IMR-90 (cell line): ENCODE measurements at regions not wholly inside any gene's neighbourhood (a gene's known extent, or its start where the extent isn't known, plus 50 kb on each side); places are given as distances from the start of the nearest gene placed in this dataset.
A peak's percentile ranks its signal among the peaks of the same experiment; 100 is the strongest.

Experiments
- ATAC-seq: fragments of 200-7000 bp; cut with Tn5 transposase; 2 replicates; pipeline ENCODE4 v1.9.1; 2020; ENCODE audit warnings: low read depth, mild to moderate bottlenecking, moderate library complexity
- BruUV-seq: library from RNA; stranded (reverse); fragments of 400-500 nt; replicated peaks from 2 replicates; lab custom pipeline; 2021; lab: Mats Ljungman, UMichigan
- CTCF ChIA-PET: fragments of 300-600 bp; formaldehyde crosslinking; extraction: SDS; loops from one replicate; lab custom pipeline; 2021; ENCODE audit warnings: antibody characterized with exemption; lab: Yijun Ruan, JAX
- POLR2A ChIA-PET: fragments of 300-600 bp; sonication (Branson Sonifier 250); formaldehyde crosslinking; loops from one replicate; lab custom pipeline; 2022; ENCODE audit warnings: antibody characterized with exemption; ENCODE audit not compliant: unreplicated experiment; lab: Charles Lee
- DNase-seq: peaks from one replicate; pipeline ENCODE4 v3.0.0; 2013
- H2AFZ ChIP-seq: replicated peaks from 2 replicates; pipeline ENCODE3; 2013; ENCODE audit warnings: low read length, mild to moderate bottlenecking; ENCODE audit not compliant: poor library complexity
- H2AK5ac ChIP-seq: 2 replicates; pipeline ENCODE4 v1.6.1; 2013; ENCODE audit warnings: low read depth, low read length, inconsistent platforms
- H2AK9ac ChIP-seq: replicated peaks from 2 replicates; pipeline ENCODE3; 2013; ENCODE audit warnings: mild to moderate bottlenecking, low read depth, low read length, moderate library complexity; ENCODE audit not compliant: poor library complexity
- H2BK120ac ChIP-seq: 2 replicates; pipeline ENCODE4 v1.6.1; 2013; ENCODE audit warnings: low read depth, low read length, inconsistent platforms
- H2BK15ac ChIP-seq: 3 replicates; pipeline ENCODE4 v1.6.1; 2013; ENCODE audit warnings: low read depth, low read length, inconsistent platforms
- H2BK20ac ChIP-seq: 2 replicates; pipeline ENCODE4 v1.6.1; 2013; ENCODE audit warnings: low read depth, mild to moderate bottlenecking, inconsistent platforms, low read length, moderate library complexity
- H2BK5ac ChIP-seq: 2 replicates; pipeline ENCODE4 v1.6.1; 2013; ENCODE audit warnings: mild to moderate bottlenecking, low read depth, low read length, inconsistent platforms; ENCODE audit not compliant: poor library complexity, severe bottlenecking
- H3K14ac ChIP-seq: replicated peaks from 2 replicates; pipeline ENCODE4 v1.6.1; 2013; ENCODE audit warnings: low read depth, low read length, inconsistent platforms
- H3K18ac ChIP-seq: 2 replicates; pipeline ENCODE4 v1.6.1; 2013; ENCODE audit warnings: low read depth, low read length, control low read depth
- H3K23ac ChIP-seq: 2 replicates; pipeline ENCODE4 v1.6.1; 2013; ENCODE audit warnings: low read depth, low read length, inconsistent platforms
- H3K27ac ChIP-seq: 2 replicates; pipeline ENCODE4 v1.5.1; 2013; ENCODE audit warnings: mild to moderate bottlenecking, control low read depth, low read length; ENCODE audit not compliant: insufficient read depth
- H3K27me3 ChIP-seq: 2 replicates; pipeline ENCODE4 v1.6.1; 2013; ENCODE audit warnings: low read length; ENCODE audit not compliant: control insufficient read depth, insufficient read depth
- H3K36me3 ChIP-seq: 2 replicates; pipeline ENCODE4 v1.6.1; 2013; ENCODE audit warnings: low read length, mixed read lengths; ENCODE audit not compliant: control insufficient read depth, insufficient read depth
- H3K4ac ChIP-seq: 2 replicates; pipeline ENCODE4 v1.6.1; 2013; ENCODE audit warnings: low read depth, low read length, inconsistent platforms
- H3K4me1 ChIP-seq: 2 replicates; pipeline ENCODE4 v1.6.1; 2013; ENCODE audit warnings: low read length, mixed read lengths; ENCODE audit not compliant: control insufficient read depth, insufficient read depth
- H3K4me2 ChIP-seq: 2 replicates; pipeline ENCODE4 v1.6.1; 2013; ENCODE audit warnings: low read depth, mild to moderate bottlenecking, control low read depth, low read length, moderate library complexity
- H3K4me3 ChIP-seq: 2 replicates; pipeline ENCODE4 v1.5.1; 2013; ENCODE audit warnings: low read depth, mild to moderate bottlenecking, control low read depth, low read length, moderate library complexity; ENCODE audit not compliant: insufficient read depth
- H3K56ac ChIP-seq: 2 replicates; pipeline ENCODE4 v1.6.1; 2013; ENCODE audit warnings: low read length, inconsistent platforms; ENCODE audit not compliant: insufficient read depth; ENCODE audit errors: extremely low read depth
- H3K79me1 ChIP-seq, 2 experiments: 2 replicates each; pipeline ENCODE4 v1.6.1; 2013; ENCODE audit warnings: low read length in 2 of 2, inconsistent platforms in 1 of 2, low read depth in 1 of 2
- H3K9ac ChIP-seq: 2 replicates; pipeline ENCODE4 v1.6.1; 2013; ENCODE audit warnings: low read depth, low read length, control low read depth
- H3K9me1 ChIP-seq: 2 replicates; pipeline ENCODE4 v1.6.1; 2013; ENCODE audit warnings: low read length, inconsistent platforms; ENCODE audit not compliant: insufficient read depth
- H3K9me3 ChIP-seq: 2 replicates; pipeline ENCODE4 v1.6.1; 2013; ENCODE audit warnings: low read length; ENCODE audit not compliant: control insufficient read depth, insufficient read depth
- H4K20me1 ChIP-seq: 2 replicates; pipeline ENCODE4 v1.6.1; 2013; ENCODE audit warnings: low read length, inconsistent platforms; ENCODE audit not compliant: insufficient read depth
- H4K5ac ChIP-seq: 2 replicates; pipeline ENCODE4 v1.6.1; 2013; ENCODE audit warnings: mild to moderate bottlenecking, low read depth, low read length, control low read depth
- H4K8ac ChIP-seq, 2 experiments: 2 replicates each; pipeline ENCODE4 v1.6.1; 2013; ENCODE audit warnings: low read depth in 2 of 2, low read length in 2 of 2, control low read depth in 1 of 2, inconsistent platforms in 1 of 2
- H4K91ac ChIP-seq: 2 replicates; pipeline ENCODE4 v1.6.1; 2013; ENCODE audit warnings: low read depth, low read length, inconsistent platforms; ENCODE audit not compliant: insufficient read depth
- BHLHE40 ChIP-seq: fragments of 150-350 bp; IDR thresholded peaks from 2 replicates; pipeline ENCODE4 v1.6.1; 2016; ENCODE audit warnings: mild to moderate bottlenecking, low read depth, low read length
- CHD1 ChIP-seq: IDR thresholded peaks from 2 replicates; pipeline ENCODE4 v1.6.1; 2012; ENCODE audit warnings: low read depth, low read length, improper control_type of control experiment
- CTCF ChIP-seq: conservative IDR thresholded peaks from 2 replicates; pipeline ENCODE4 v1.5.1; 2012; ENCODE audit warnings: mild to moderate bottlenecking, low read depth, low read length, improper control_type of control experiment
- ELK1 ChIP-seq: fragments of 150-350 bp; IDR thresholded peaks from 2 replicates; pipeline ENCODE4 v1.6.1; 2016; ENCODE audit warnings: low read depth, mild to moderate bottlenecking, low read length, moderate library complexity, borderline replicate concordance
- MXI1 ChIP-seq: IDR thresholded peaks from 2 replicates; pipeline ENCODE4 v1.6.1; 2012; ENCODE audit warnings: low read depth, mild to moderate bottlenecking, low read length, moderate library complexity, borderline replicate concordance
- USF2 ChIP-seq: fragments of 150-350 bp; IDR thresholded peaks from 2 replicates; pipeline ENCODE4 v1.6.1; 2017; ENCODE audit warnings: mild to moderate bottlenecking, antibody characterized with exemption, low read length, low read depth
- WGBS, 2 experiments: methylation state at CpG; one replicate each; pipeline versions ENCODE4 v1.1.5 to v1.1.7; 2013; ENCODE audit warnings: missing lambda C conversion rate in 2 of 2; ENCODE audit not compliant: insufficient read length in 1 of 2; ENCODE audit errors: extremely low coverage in 2 of 2; 5-methylcytosine and 5-hydroxymethylcytosine counted together
- dilution Hi-C: fragments of 300-500 bp; cut with HindIII; formaldehyde crosslinking; loops from one replicate; pipeline ENCODE4 v1.14.3; 2018; ENCODE audit warnings: low sequenced_read_pairs; ENCODE audit not compliant: unreplicated experiment
- in situ Hi-C: fragments of 300-500 bp; cut with MboI; formaldehyde crosslinking; loops from 3 replicates; pipeline ENCODE4 v1.14.3; 2019; ENCODE audit warnings: low sequenced_read_pairs, inconsistent platforms, mixed read lengths
- intact Hi-C: fragments of 100-400 bp; cut with micrococcal nuclease; formaldehyde crosslinking; loops from 2 replicates; pipeline ENCODE4 v1.10.0; 2022

GRCh38 chr21:16838331-16838730 lies 674.5 kb upstream of the CXADR start:
- POLR2A ChIA-PET = no interaction called here

More at GRCh38 chr21:16838331-16838730, 674.5 kb upstream of the CXADR start:
- dilution Hi-C loops = no loop called here
- H3K36me3 ChIP-seq = no peaks in the 10 kb centered on the region
- H3K23ac ChIP-seq = no peak overlapping the region
- WGBS, 2 experiments = no CpG with 5 or more reads among the region's 3 CpGs
- no peaks in the 10 kb centered on the region for H3K9me3 ChIP-seq
- H3K18ac ChIP-seq = no peak overlapping the region
- no peak overlapping the region for H3K14ac ChIP-seq
- H3K9me1 ChIP-seq = peaks cover 4% of the 10 kb centered on the region; the same call in 1 of the 2 replicates
- H3K27me3 ChIP-seq = no peaks in the 10 kb centered on the region
- no peak overlapping the region; the same call in 1 of the 2 replicates for H3K4me2 ChIP-seq
- no peak overlapping the region for H2AK9ac ChIP-seq
- no peak overlapping the region for H4K8ac ChIP-seq
- H3K56ac ChIP-seq = no peak overlapping the region
- CTCF ChIA-PET = no interaction called here
- H4K91ac ChIP-seq = no peak overlapping the region
- ATAC-seq (peak; percentile 41; the same call in 1 of the 2 replicates), DNase-seq (no peak)
- in situ Hi-C loops = no loop called here
- no peak overlapping the region for H3K27ac ChIP-seq
- H3K9ac ChIP-seq = no peak overlapping the region
- H2BK120ac ChIP-seq = no peak overlapping the region
- H2AK5ac ChIP-seq = no peak overlapping the region
- H2AFZ ChIP-seq = no peak overlapping the region
- H4K20me1 ChIP-seq = no peaks in the 10 kb centered on the region
- no peak overlapping the region for H2BK15ac ChIP-seq
- no peak overlapping the region for H3K4me3 ChIP-seq
- H3K4ac ChIP-seq = no peak overlapping the region
- TF ChIP-seq MXI1 (no peak), CHD1 (no peak), BHLHE40 (no peak), ELK1 (no peak), CTCF (no peak), USF2 (no peak)
- H3K4me1 ChIP-seq = peaks cover 5% of the 10 kb centered on the region
- no peak overlapping the region for H4K5ac ChIP-seq
- no TSS peak for BruUV-seq
- H3K79me1 ChIP-seq = no peaks in the 10 kb centered on the region
- no peak overlapping the region for H2BK5ac ChIP-seq
- intact Hi-C loops = no loop called here
- H2BK20ac ChIP-seq = no peak overlapping the region
